Natural killer cell treated with Interleukin-12 subunit alpha and Interleukin-12 subunit beta and Interleukin-15 and Interleukin-18, amount 100 ng/mL, for 72 hours (primary cell): ENCODE measurements at regions not wholly inside any gene's neighbourhood (a gene's known extent, or its start where the extent isn't known, plus 50 kb on each side); places are given as distances from the start of the nearest gene placed in this dataset.

Experiments used
- ATAC-seq, 2 donors: fragments of 150-1000 bp; cut with Tn5 transposase in 1 of 2; sonication (Bioruptor Pico), chemical (Tn5 transposase) in 1 of 2; 2 replicates each; pipeline ENCODE4 v1.10.0; 2021
- DNase-seq: peaks from one replicate; pipeline ENCODE4 v3.0.0; 2022; ENCODE audit warnings: low spot score
- H3K27ac Mint-ChIP-seq, 2 donors: 1 replicate in 1 of 2; 2 replicates in 1 of 2; pipeline ENCODE4 v1.8.0; 2022; ENCODE audit warnings: mixed read lengths in 2 of 2, mild to moderate bottlenecking in 1 of 2, moderate library complexity in 1 of 2
- H3K27me3 Mint-ChIP-seq, 2 donors: 1 replicate in 1 of 2; 2 replicates in 1 of 2; pipeline ENCODE4 v1.8.0; 2022; ENCODE audit warnings: mixed read lengths in 2 of 2
- H3K36me3 Mint-ChIP-seq: one replicate; pipeline ENCODE4 v1.8.0; 2022; ENCODE audit warnings: mixed read lengths
- H3K4me1 Mint-ChIP-seq, 2 donors: 1 replicate in 1 of 2; 2 replicates in 1 of 2; pipeline ENCODE4 v1.8.0; 2022; ENCODE audit warnings: low read depth in 2 of 2, mixed read lengths in 2 of 2, mild to moderate bottlenecking in 1 of 2
- H3K4me3 Mint-ChIP-seq: one replicate; pipeline ENCODE4 v1.8.0; 2022; ENCODE audit warnings: mixed read lengths
- H3K9me3 Mint-ChIP-seq: 2 replicates; pipeline ENCODE4 v1.8.0; 2022; ENCODE audit warnings: mixed read lengths

- Mint-ChIP-seq H3K4me1 (no peaks in the 10 kb centered on the region), H3K36me3 (no peaks in the 10 kb centered on the region), H3K27ac (no peak overlapping the region), H3K9me3 (no peaks in the 10 kb centered on the region), H3K4me3 (no peak overlapping the region), H3K27me3 (peaks cover 0 to 3% of the 10 kb centered on the region in 2 donors)
- DNase-seq (no peak), ATAC-seq (no peak)
Observed at GRCh38 chr2:37425408-37425807, 81.0 kb downstream of the QPCT start.

- no peaks in the 10 kb centered on the region for H3K4me1 Mint-ChIP-seq
- no peak overlapping the region for H3K27ac Mint-ChIP-seq
- peaks cover 6 to 9% of the 10 kb centered on the region in 2 donors for H3K27me3 Mint-ChIP-seq
- ATAC-seq (no peak), DNase-seq (no peak)
- no peaks in the 10 kb centered on the region for H3K36me3 Mint-ChIP-seq
- no peak overlapping the region for H3K4me3 Mint-ChIP-seq
- no peaks in the 10 kb centered on the region for H3K9me3 Mint-ChIP-seq
Observed at GRCh38 chr2:37427241-37427640, 82.8 kb downstream of the QPCT start.

- Mint-ChIP-seq H3K4me3 (no peak overlapping the region), H3K9me3 (no peaks in the 10 kb centered on the region), H3K36me3 (no peaks in the 10 kb centered on the region), H3K27me3 (peaks cover 6 to 8% of the 10 kb centered on the region in 2 donors), H3K4me1 (no peaks in the 10 kb centered on the region), H3K27ac (no peak overlapping the region)
- DNase-seq (no peak), ATAC-seq (no peak)
Observed at GRCh38 chr2:37436323-37436722, 91.9 kb downstream of the QPCT start.

GRCh38 chr2:37439131-37439642 lies 94.8 kb downstream of the QPCT start:
- Mint-ChIP-seq H3K36me3 (no peaks in the 10 kb centered on the region), H3K9me3 (no peaks in the 10 kb centered on the region), H3K27me3 (peaks cover 8 to 17% of the 10 kb centered on the region in 2 donors), H3K27ac (no peak overlapping the region), H3K4me1 (no peaks in the 10 kb centered on the region), H3K4me3 (no peak overlapping the region)
- DNase-seq = no peak
- no peak for ATAC-seq

GRCh38 chr2:37441055-37441454 lies 96.6 kb downstream of the QPCT start:
- Mint-ChIP-seq H3K4me3 (no peak overlapping the region), H3K27ac (no peak overlapping the region)
- ATAC-seq = no peak

GRCh38 chr2:37443082-37443481 lies 98.7 kb downstream of the QPCT start:
- Mint-ChIP-seq H3K27me3 (peaks cover 2 to 9% of the 10 kb centered on the region in 2 donors), H3K9me3 (no peaks in the 10 kb centered on the region), H3K4me1 (no peaks in the 10 kb centered on the region), H3K27ac (no peak overlapping the region), H3K36me3 (no peaks in the 10 kb centered on the region), H3K4me3 (no peak overlapping the region)
- DNase-seq = no peak
- no peak for ATAC-seq

More at GRCh38 chr2:37441055-37441454, 96.6 kb downstream of the QPCT start:
- H3K36me3 Mint-ChIP-seq = no peaks in the 10 kb centered on the region
- H3K4me1 Mint-ChIP-seq = no peaks in the 10 kb centered on the region
- peaks cover 6 to 9% of the 10 kb centered on the region in 2 donors for H3K27me3 Mint-ChIP-seq
- H3K9me3 Mint-ChIP-seq = no peaks in the 10 kb centered on the region
- DNase-seq = no peak

- no peak overlapping the region for H3K4me3 Mint-ChIP-seq
- no peaks in the 10 kb centered on the region for H3K36me3 Mint-ChIP-seq
- no peak for DNase-seq
- peaks cover 3 to 5% of the 10 kb centered on the region in 2 donors for H3K4me1 Mint-ChIP-seq
- ATAC-seq = no peak
- H3K27me3 Mint-ChIP-seq = peaks cover 2 to 9% of the 10 kb centered on the region in 2 donors
- H3K9me3 Mint-ChIP-seq = no peaks in the 10 kb centered on the region
- H3K27ac Mint-ChIP-seq = no peak overlapping the region
Observed at GRCh38 chr2:37447446-37447845, 103.0 kb downstream of the QPCT start.

- DNase-seq (no peak), ATAC-seq (no peak)
- Mint-ChIP-seq H3K4me1 (peaks cover 8 to 12% of the 10 kb centered on the region in 2 donors), H3K9me3 (peaks cover 3% of the 10 kb centered on the region), H3K4me3 (no peak overlapping the region), H3K27ac (no peak overlapping the region), H3K27me3 (peaks cover 0 to under 1% of the 10 kb centered on the region in 2 donors), H3K36me3 (no peaks in the 10 kb centered on the region)
Observed at GRCh38 chr2:37448342-37449120, 104.1 kb downstream of the QPCT start.

GRCh38 chr2:37449761-37450296 lies 105.4 kb downstream of the QPCT start:
- Mint-ChIP-seq H3K27ac (no peak overlapping the region), H3K9me3 (peaks cover 3% of the 10 kb centered on the region), H3K36me3 (no peaks in the 10 kb centered on the region), H3K27me3 (no peaks in the 10 kb centered on the region), H3K4me1 (peaks cover 8 to 12% of the 10 kb centered on the region in 2 donors), H3K4me3 (no peak overlapping the region)
- DNase-seq = no peak
- no peak for ATAC-seq

- ATAC-seq = peak in 1 of 2 donors; percentile 62
- H3K27ac Mint-ChIP-seq = peak overlapping the region in 1 of 2 donors; percentile 31
- no peaks in the 10 kb centered on the region for H3K36me3 Mint-ChIP-seq
- peak overlapping the region; percentile 12 for H3K4me3 Mint-ChIP-seq
- H3K27me3 Mint-ChIP-seq = no peaks in the 10 kb centered on the region
- DNase-seq = no peak
- H3K9me3 Mint-ChIP-seq = peaks cover 3% of the 10 kb centered on the region
- H3K4me1 Mint-ChIP-seq = peaks cover 26 to 32% of the 10 kb centered on the region in 2 donors
Observed at GRCh38 chr2:37453027-37453426, 108.6 kb downstream of the QPCT start.

- Mint-ChIP-seq H3K27me3 (no peaks in the 10 kb centered on the region), H3K9me3 (peaks cover 3% of the 10 kb centered on the region), H3K4me1 (peaks cover 35 to 43% of the 10 kb centered on the region in 2 donors), H3K27ac (peak overlapping the region in 1 of 2 donors; percentile 93), H3K36me3 (no peaks in the 10 kb centered on the region), H3K4me3 (no peak overlapping the region)
- DNase-seq = no peak
- no peak for ATAC-seq
Observed at GRCh38 chr2:37454851-37455762, 110.7 kb downstream of the QPCT start.

GRCh38 chr2:37456479-37456878 lies 112.0 kb downstream of the QPCT start:
- peak overlapping the region; percentile 78 to 93 for H3K27ac Mint-ChIP-seq
- peak overlapping the region; percentile 49 for H3K4me3 Mint-ChIP-seq
- H3K27me3 Mint-ChIP-seq = no peaks in the 10 kb centered on the region
- peaks cover 3% of the 10 kb centered on the region for H3K9me3 Mint-ChIP-seq
- DNase-seq = no peak
- H3K4me1 Mint-ChIP-seq = peaks cover 49 to 56% of the 10 kb centered on the region in 2 donors
- H3K36me3 Mint-ChIP-seq = no peaks in the 10 kb centered on the region
- ATAC-seq = peak; percentile 67 to 75

- Mint-ChIP-seq H3K36me3 (no peaks in the 10 kb centered on the region), H3K4me3 (no peak overlapping the region), H3K4me1 (peaks cover 46 to 52% of the 10 kb centered on the region in 2 donors), H3K9me3 (peaks cover 3% of the 10 kb centered on the region), H3K27ac (peak overlapping the region; percentile 78 to 93), H3K27me3 (no peaks in the 10 kb centered on the region)
- DNase-seq = no peak
- ATAC-seq = no peak
Observed at GRCh38 chr2:37457401-37457901, 113.0 kb downstream of the QPCT start.
